ENCODE measurements at regions not wholly inside any gene's neighbourhood (a gene's known extent, or its start where the extent isn't known, plus 50 kb on each side); places are given as distances from the start of the nearest gene placed in this dataset.

GRCh38 chr2:60053791-60054190 lies 499.7 kb downstream of the BCL11A start:
- no peak for DNase-seq (ENCODE audit: low read depth in 2 of 2)

DNA sequence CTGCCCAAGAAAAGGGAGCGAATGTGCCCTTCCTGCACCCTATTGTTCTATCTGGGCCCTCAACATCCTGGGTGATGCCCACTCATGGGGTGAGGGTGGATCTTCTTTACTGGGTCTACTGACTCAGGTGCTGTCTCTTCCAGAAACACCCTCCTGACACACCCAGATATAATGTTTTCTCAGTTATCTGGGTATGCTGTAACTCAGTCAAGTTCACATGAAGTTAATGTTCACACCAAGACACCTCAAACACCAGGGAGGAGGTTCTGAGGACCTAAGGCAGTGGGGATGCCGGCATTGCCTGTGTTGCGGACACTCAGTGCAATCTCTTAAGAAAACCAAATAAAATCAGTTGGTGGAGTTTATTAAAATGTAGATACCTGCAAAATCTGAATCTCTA lies 500.9 kb downstream of the BCL11A start:
- no peak for DNase-seq (ENCODE audit: low read depth in 2 of 2)

GRCh38 chr2:60051991-60052390 lies 501.5 kb downstream of the BCL11A start:
- DNase-seq (ENCODE audit: low read depth in 2 of 2), result no peak

GRCh38 chr2:60047944-60048525 lies 505.4 kb downstream of the BCL11A start:
- DNase-seq (ENCODE audit: low read depth in 2 of 2), result no peak

DNA sequence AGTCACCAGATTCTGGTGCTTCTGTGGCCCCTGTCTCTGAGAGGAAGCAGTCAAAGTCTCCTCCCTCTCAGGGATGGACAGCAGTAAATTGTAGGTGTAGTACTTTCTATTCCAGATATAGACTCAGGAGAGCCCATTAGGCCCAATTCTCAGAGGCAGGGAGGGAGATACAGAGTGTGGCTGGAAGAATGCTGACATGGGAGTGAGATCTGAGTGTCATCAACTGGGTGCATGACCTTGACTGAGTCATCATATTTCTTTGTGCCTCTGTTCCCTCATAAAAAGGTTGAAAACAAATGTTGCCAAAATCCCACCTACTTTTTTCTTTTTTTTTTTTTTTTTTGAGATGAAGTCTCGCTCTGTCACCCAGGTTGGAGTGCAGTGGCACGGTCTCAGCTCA lies 506.1 kb downstream of the BCL11A start:
- no peak for DNase-seq (ENCODE audit: low read depth in 2 of 2)

- no peak for DNase-seq (ENCODE audit: low read depth in 2 of 2)
These were observed 506.9 kb downstream of the BCL11A start for GRCh38 chr2:60046529-60046928.

DNA sequence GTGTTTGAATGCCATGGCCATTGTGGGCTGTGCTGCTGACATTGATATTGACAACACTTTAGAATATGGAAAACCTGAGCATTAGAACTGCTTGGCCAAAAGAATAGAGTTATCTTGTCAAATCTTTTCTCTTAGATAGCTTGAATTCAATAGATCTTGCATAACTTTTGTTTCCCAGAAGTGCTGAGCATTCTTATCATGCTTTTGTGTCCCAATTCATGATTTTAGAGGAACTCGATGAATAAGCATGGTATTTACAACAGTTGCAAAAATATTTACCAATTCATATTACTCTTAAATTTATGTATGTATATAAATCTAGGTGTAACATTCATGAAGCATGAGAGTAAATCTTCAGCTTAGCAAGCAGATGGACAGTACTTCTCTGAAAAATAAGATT lies 508.0 kb downstream of the BCL11A start:
- DNase-seq (ENCODE audit: low read depth in 2 of 2), result no peak

- no peak for DNase-seq (ENCODE audit: low read depth in 2 of 2)
These were observed 509.0 kb downstream of the BCL11A start for GRCh38 chr2:60044484-60044883.

DNA sequence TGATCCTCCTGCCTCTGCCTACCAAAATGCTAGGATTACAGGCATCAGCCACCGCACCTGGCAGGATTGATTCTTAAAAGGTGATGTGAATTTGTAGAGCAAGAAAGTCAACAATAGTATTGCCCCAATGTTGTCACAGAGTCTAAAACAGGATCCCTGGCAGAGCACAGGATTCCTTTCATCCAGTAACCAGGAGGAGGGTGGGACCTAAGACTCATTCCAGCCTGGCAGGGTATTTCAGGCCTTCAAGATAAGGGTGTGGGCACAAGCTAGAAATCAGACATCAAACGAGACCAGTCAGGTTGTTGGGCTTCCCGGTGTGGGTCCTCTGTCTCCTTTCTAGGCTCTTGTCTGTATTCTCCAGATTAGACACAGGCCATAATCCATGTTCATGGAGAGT lies 511.4 kb downstream of the BCL11A start:
- DNase-seq (ENCODE audit: low read depth in 2 of 2), result no peak

DNA sequence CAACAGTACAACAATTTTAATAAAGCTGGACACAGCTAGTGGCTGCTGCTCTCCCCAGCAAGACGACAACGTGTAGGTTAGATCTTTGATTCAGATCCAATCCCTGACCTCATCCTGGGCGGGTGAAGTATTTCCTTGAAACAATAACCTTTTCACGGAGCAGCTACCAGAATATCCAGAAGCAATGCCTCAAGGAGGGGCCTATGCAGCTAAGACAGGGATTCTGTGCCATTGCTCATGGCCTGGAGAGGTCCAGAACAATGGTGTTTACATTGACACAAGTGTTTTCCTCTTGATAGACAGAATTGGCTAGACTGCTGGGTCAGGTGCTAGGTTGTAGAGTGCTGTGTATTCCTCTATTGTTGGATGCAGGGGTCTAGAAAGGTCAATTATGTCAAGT lies 520.1 kb downstream of the BCL11A start:
- no peak for DNase-seq (ENCODE audit: low read depth in 2 of 2)

- DNase-seq (ENCODE audit: low read depth in 2 of 2), result no peak
These were observed 523.9 kb downstream of the BCL11A start for GRCh38 chr2:60029566-60029883.

- DNase-seq (ENCODE audit: low read depth in 2 of 2), result peak; percentile 49 to 52
These were observed 524.4 kb downstream of the BCL11A start for GRCh38 chr2:60028849-60029565.

GRCh38 chr2:60025496-60025895 lies 528.0 kb downstream of the BCL11A start:
- DNase-seq (ENCODE audit: low read depth in 2 of 2), result peak in 1 of 2 experiments; percentile 24

- DNase-seq (ENCODE audit: low read depth in 2 of 2), result no peak
These were observed 530.0 kb downstream of the BCL11A start for GRCh38 chr2:60023256-60023985.

GRCh38 chr2:60007671-60008070 lies 545.8 kb downstream of the BCL11A start:
- DNase-seq (ENCODE audit: low read depth in 2 of 2), result no peak

DNA sequence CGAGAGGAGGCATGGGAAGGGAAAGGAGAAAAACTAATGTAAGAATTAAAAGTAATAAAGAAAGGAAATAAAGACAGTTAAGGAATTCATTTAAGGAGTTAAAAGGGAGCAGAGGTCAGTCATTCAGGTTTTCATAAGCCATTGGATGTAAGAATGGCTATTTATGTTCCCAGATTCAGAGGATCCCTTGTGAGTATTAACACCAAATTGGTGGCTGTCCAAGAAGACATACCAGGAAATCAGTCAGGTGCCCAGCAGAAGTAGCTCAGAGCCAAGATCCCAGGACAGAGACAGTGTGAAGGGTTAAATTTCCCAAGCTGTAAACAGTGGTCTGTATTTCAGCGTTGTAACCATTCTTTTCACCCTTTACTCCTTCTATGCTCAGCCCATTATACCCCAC lies 550.4 kb downstream of the BCL11A start:
- no peak for DNase-seq (ENCODE audit: low read depth in 2 of 2)

- no peak for DNase-seq (ENCODE audit: low read depth in 2 of 2)
These were observed 551.1 kb downstream of the BCL11A start for GRCh38 chr2:60002183-60002867.

DNA sequence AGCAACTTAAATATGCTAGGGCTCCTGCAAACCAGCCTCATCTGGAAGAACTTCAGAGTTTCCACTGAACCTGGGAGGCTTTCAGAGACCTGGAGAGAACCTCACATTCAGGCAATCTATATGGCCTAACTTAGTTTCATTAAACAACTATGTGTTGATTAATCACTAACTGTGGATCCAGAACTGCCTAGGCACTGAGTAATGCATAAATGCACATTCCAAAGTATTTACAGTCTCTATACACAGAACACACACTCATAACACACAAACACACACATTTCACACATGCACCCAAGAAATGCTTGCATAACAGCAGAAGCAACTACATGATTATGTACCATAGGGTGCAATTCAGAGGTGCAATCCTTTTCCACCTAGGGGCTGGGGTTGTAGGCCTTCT lies 552.8 kb downstream of the BCL11A start:
- peak in 1 of 2 experiments; percentile 17 for DNase-seq (ENCODE audit: low read depth in 2 of 2)

GRCh38 chr2:59998324-59998723 lies 555.1 kb downstream of the BCL11A start:
- DNase-seq (ENCODE audit: low read depth in 2 of 2), result no peak

DNA sequence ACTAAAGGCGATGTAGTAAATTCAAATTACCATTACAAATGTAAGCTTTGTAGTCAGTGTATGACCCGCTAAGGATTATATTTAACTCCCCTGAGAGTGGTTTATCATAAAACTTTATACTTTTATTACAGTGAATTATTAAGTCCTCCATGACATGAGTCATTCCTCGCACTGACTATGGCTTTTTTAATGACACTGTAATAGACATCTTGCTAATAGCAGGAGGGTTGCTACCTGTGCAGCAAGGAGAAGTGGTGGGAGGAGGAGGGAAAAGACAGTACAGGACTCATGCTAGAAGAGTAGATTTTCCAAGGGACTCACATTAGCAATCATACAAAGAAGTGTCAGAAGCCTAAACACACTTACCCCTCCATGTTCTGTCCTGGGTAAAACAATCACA lies 556.1 kb downstream of the BCL11A start:
- no peak for DNase-seq (ENCODE audit: low read depth in 2 of 2)

GRCh38 chr2:59996855-59997254 lies 556.6 kb downstream of the BCL11A start:
- no peak for DNase-seq (ENCODE audit: low read depth in 2 of 2)

DNA sequence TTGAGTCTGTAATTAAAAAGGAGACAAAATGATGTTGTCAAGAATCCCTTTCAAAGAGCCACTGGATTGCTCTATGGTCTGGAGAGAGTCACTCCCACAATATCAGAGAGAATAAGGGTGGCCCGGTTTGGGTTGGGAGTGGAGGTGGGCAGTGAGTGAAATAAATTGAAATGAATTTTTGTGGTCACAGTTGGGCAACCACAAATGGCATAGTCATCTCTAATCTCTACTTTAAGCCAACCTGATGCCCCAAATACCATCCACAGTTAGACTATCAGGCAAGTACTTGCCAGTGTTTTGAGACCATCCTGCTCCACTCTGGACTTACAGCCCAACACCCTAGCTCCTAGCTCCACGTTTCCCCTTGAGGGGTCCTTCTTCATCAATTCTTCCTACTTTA lies 559.7 kb downstream of the BCL11A start:
- DNase-seq (ENCODE audit: low read depth in 2 of 2), result no peak

GRCh38 chr2:59988341-59988740 lies 565.1 kb downstream of the BCL11A start:
- DNase-seq (ENCODE audit: low read depth in 2 of 2), result no peak

All from fibroblast of skin of left quadriceps (primary cell).